ENCODE measurements at regions not wholly inside any gene's neighbourhood (a gene's known extent, or its start where the extent isn't known, plus 50 kb on each side); places are given as distances from the start of the nearest gene placed in this dataset.
"Not testable (repeated sequence)": the region's sequence is repeated elsewhere in the genome, so short reads cannot be mapped to it uniquely, and the experiment has no call there.

- DNase-seq (ENCODE audit: low read depth) = no peak
- TF ChIP-seq CTCF (IDR thresholded peaks at IDR 0.05; ENCODE audit: low read depth, low read length, missing control alignments) = no peak
- in situ Hi-C loops (cut with HindIII; ENCODE audit: low sequenced_read_pairs) = no loop called here
- no peak overlapping the region for H3K4me3 ChIP-seq (ENCODE audit: low read depth, low read length)
These were observed 867.1 kb upstream of the GBE1 start for GRCh38 chr3:82628385-82629014.

- no peak overlapping the region for H3K4me3 ChIP-seq (ENCODE audit: low read depth, low read length)
- no peak for TF ChIP-seq CTCF (IDR thresholded peaks at IDR 0.05; ENCODE audit: low read depth, low read length, missing control alignments)
- no peak for DNase-seq (ENCODE audit: low read depth)
- in situ Hi-C loops (cut with HindIII; ENCODE audit: low sequenced_read_pairs) = no loop called here
These were observed 866.3 kb upstream of the GBE1 start for GRCh38 chr3:82627733-82628132.

GRCh38 chr3:82620744-82621143 lies 859.3 kb upstream of the GBE1 start:
- DNase-seq (ENCODE audit: low read depth); in situ Hi-C loops (cut with HindIII; ENCODE audit: low sequenced_read_pairs): not testable (repeated sequence)

GRCh38 chr3:82618594-82618993 lies 857.1 kb upstream of the GBE1 start:
- DNase-seq (ENCODE audit: low read depth) = no peak
- H3K4me3 ChIP-seq (ENCODE audit: low read depth, low read length) = no peak overlapping the region
- TF ChIP-seq CTCF (IDR thresholded peaks at IDR 0.05; ENCODE audit: low read depth, low read length, missing control alignments) = no peak
- in situ Hi-C loops (cut with HindIII; ENCODE audit: low sequenced_read_pairs) = no loop called here

More at GRCh38 chr3:82620744-82621143, 859.3 kb upstream of the GBE1 start:
- H3K4me3 ChIP-seq (ENCODE audit: low read depth, low read length) = not testable (repeated sequence)

- DNase-seq (ENCODE audit: low read depth) = no peak
- TF ChIP-seq CTCF (IDR thresholded peaks at IDR 0.05; ENCODE audit: low read depth, low read length, missing control alignments) = no peak
- no peak overlapping the region for H3K4me3 ChIP-seq (ENCODE audit: low read depth, low read length)
- in situ Hi-C loops (cut with HindIII; ENCODE audit: low sequenced_read_pairs) = no loop called here
These were observed 848.8 kb upstream of the GBE1 start for GRCh38 chr3:82610236-82610635.

- DNase-seq (ENCODE audit: low read depth) = no peak
- H3K4me3 ChIP-seq (ENCODE audit: low read depth, low read length) = no peak overlapping the region
- in situ Hi-C loops (cut with HindIII; ENCODE audit: low sequenced_read_pairs) = no loop called here
- no peak for TF ChIP-seq CTCF (IDR thresholded peaks at IDR 0.05; ENCODE audit: low read depth, low read length, missing control alignments)
These were observed 845.9 kb upstream of the GBE1 start for GRCh38 chr3:82607391-82607790.

GRCh38 chr3:82596805-82597204 lies 835.4 kb upstream of the GBE1 start:
- no peak for TF ChIP-seq CTCF (IDR thresholded peaks at IDR 0.05; ENCODE audit: low read depth, low read length, missing control alignments)
- DNase-seq (ENCODE audit: low read depth) = no peak
- H3K4me3 ChIP-seq (ENCODE audit: low read depth, low read length) = no peak overlapping the region
- in situ Hi-C loops (cut with HindIII; ENCODE audit: low sequenced_read_pairs) = no loop called here
